ENCODE measurements at regions not wholly inside any gene's neighbourhood (a gene's known extent, or its start where the extent isn't known, plus 50 kb on each side); places are given as distances from the start of the nearest gene placed in this dataset.

DNA sequence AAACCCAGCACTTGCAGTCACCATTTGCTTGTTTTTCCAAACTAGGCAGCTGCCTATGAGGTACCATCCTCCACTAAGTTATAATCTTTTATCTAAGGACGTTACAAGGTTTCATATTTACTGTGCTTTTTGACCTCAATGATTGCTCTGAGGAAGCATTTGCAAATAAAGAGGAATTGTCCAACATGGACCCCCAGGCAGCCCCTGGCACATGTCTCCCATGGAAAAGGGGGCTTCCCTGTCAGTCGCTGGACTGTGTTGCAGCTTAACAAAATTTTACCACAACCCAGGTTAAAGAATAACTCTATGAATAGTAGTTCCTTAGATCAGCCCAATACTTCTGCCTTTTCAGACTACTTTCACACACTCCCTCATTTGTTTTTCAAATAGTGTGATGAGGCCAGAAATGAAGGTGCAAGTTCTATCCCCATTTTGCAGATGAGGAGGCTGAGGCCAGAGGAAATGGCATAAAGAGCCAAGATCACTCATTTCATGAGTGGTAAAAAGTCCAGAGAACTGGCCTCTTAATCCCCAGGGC is 52.8 kb upstream of the ZPBP start:
- H3K27ac ChIP-seq (ENCODE audit: low read depth in 1 of 2, low read length in 2 of 2), result no peak overlapping the region

GRCh38 chr7:50145226-50145625 is 52.2 kb upstream of the ZPBP start:
- TF ChIP-seq, protein P1, sequence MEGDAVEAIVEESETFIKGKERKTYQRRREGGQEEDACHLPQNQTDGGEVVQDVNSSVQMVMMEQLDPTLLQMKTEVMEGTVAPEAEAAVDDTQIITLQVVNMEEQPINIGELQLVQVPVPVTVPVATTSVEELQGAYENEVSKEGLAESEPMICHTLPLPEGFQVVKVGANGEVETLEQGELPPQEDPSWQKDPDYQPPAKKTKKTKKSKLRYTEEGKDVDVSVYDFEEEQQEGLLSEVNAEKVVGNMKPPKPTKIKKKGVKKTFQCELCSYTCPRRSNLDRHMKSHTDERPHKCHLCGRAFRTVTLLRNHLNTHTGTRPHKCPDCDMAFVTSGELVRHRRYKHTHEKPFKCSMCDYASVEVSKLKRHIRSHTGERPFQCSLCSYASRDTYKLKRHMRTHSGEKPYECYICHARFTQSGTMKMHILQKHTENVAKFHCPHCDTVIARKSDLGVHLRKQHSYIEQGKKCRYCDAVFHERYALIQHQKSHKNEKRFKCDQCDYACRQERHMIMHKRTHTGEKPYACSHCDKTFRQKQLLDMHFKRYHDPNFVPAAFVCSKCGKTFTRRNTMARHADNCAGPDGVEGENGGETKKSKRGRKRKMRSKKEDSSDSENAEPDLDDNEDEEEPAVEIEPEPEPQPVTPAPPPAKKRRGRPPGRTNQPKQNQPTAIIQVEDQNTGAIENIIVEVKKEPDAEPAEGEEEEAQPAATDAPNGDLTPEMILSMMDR (IDR thresholded peaks at IDR 0.05), result no peak
- H3K4me3 Mint-ChIP-seq, result no peak overlapping the region
- H3K27me3 Mint-ChIP-seq, result no peaks in the 10 kb centered on the region
- intact Hi-C loops (cut with DNase I, micrococcal nuclease), result no loop called here
- Histone ChIP-seq H3K9me3 (ENCODE audit: control insufficient read depth in 1 of 2, insufficient read depth in 1 of 2, low read length in 2 of 2) (no peaks in the 10 kb centered on the region), H3K4me3 (ENCODE audit: low read length) (no peak overlapping the region), H3K27me3 (ENCODE audit: control insufficient read depth in 1 of 2, insufficient read depth in 2 of 2, low read length in 2 of 2) (no peaks in the 10 kb centered on the region), H3K27ac (ENCODE audit: low read depth in 1 of 2, low read length in 2 of 2) (no peak overlapping the region), H3K36me3 (ENCODE audit: insufficient read depth, low read length) (no peaks in the 10 kb centered on the region), H3K4me1 (ENCODE audit: insufficient read depth, low read length) (peaks cover 36% of the 10 kb centered on the region)
- DNase-seq (no peak), ATAC-seq (ENCODE audit: poor library complexity) (no peak)
- peak overlapping the region; percentile 81 for H3K27ac Mint-ChIP-seq
- peaks cover 60% of the 10 kb centered on the region for H3K4me1 Mint-ChIP-seq (ENCODE audit: low read depth)
- H3K9me3 Mint-ChIP-seq, result no peaks in the 10 kb centered on the region
- H3K36me3 Mint-ChIP-seq (ENCODE audit: low read depth), result no peaks in the 10 kb centered on the region
- ChIA-PET POLR2A (interaction anchor here (0.6 to 1.1 kb wide), 4 partner anchors 9 to 252 kb away, joined by 3 to 4 read pairs (median 3); no protein-coding TSS in a partner anchor), CTCF (interaction anchor here (1.1 to 1.5 kb wide), 5 partner anchors 9 to 273 kb away, joined by 3 to 5 read pairs (median 3); no protein-coding TSS in a partner anchor)

More for the DNA sequence above, 52.8 kb upstream of the ZPBP start:
- Mint-ChIP-seq H3K9me3 (no peaks in the 10 kb centered on the region), H3K27me3 (no peaks in the 10 kb centered on the region), H3K27ac (peak overlapping the region; percentile 81), H3K4me3 (peak overlapping the region; percentile 47), H3K4me1 (ENCODE audit: low read depth) (peaks cover 67% of the 10 kb centered on the region), H3K36me3 (ENCODE audit: low read depth) (no peaks in the 10 kb centered on the region)
- H3K36me3 ChIP-seq (ENCODE audit: insufficient read depth, low read length), result no peaks in the 10 kb centered on the region
- no peaks in the 10 kb centered on the region for H3K27me3 ChIP-seq (ENCODE audit: control insufficient read depth in 1 of 2, insufficient read depth in 2 of 2, low read length in 2 of 2)
- ATAC-seq (ENCODE audit: poor library complexity) (no peak), DNase-seq (no peak)
- no peak overlapping the region for H3K4me3 ChIP-seq (ENCODE audit: low read length)
- TF ChIP-seq, protein P1 (IDR thresholded peaks at IDR 0.05), result no peak
- POLR2A ChIA-PET, result interaction anchor here (0.6 to 1.1 kb wide), 3 partner anchors 10 to 251 kb away, joined by 3 read pairs; no protein-coding TSS in a partner anchor
- intact Hi-C loops (cut with DNase I, micrococcal nuclease), result no loop called here
- peaks cover 36% of the 10 kb centered on the region for H3K4me1 ChIP-seq (ENCODE audit: insufficient read depth, low read length)
- no peaks in the 10 kb centered on the region for H3K9me3 ChIP-seq (ENCODE audit: control insufficient read depth in 1 of 2, insufficient read depth in 1 of 2, low read length in 2 of 2)
- CTCF ChIA-PET, result interaction anchor here (1.1 to 1.5 kb wide), 5 partner anchors 10 to 272 kb away, joined by 3 to 5 read pairs (median 3); no protein-coding TSS in a partner anchor

Measured in CD4-positive, alpha-beta T cell (primary cell).